Colonic mucosa (tissue), 4 donors: ENCODE measurements at regions not wholly inside any gene's neighbourhood (a gene's known extent, or its start where the extent isn't known, plus 50 kb on each side); places are given as distances from the start of the nearest gene placed in this dataset.

Experiments used
- DNase-seq: peaks from one replicate; pipeline ENCODE4 v3.0.0-alpha.2; 2020
- H3K27ac ChIP-seq: fragments of 200-600 bp; one replicate; pipeline ENCODE4 v1.8.0; 2021
- H3K27me3 ChIP-seq: fragments of 200-600 bp; one replicate; pipeline ENCODE4 v1.8.0; 2021
- H3K36me3 ChIP-seq: fragments of 200-600 bp; one replicate; pipeline ENCODE4 v1.8.0; 2021
- H3K4me1 ChIP-seq: fragments of 200-600 bp; one replicate; pipeline ENCODE4 v1.8.0; 2021; ENCODE audit warnings: mild to moderate bottlenecking
- H3K4me3 ChIP-seq: fragments of 200-600 bp; one replicate; pipeline ENCODE4 v1.8.0; 2021
- H3K9ac ChIP-seq, 2 donors: one replicate each; pipeline ENCODE4 v1.7.0; 2013; ENCODE audit warnings: control low read depth in 2 of 2, low read depth in 2 of 2, low read length in 2 of 2
- H3K9me3 ChIP-seq: fragments of 200-600 bp; one replicate; pipeline ENCODE4 v1.8.0; 2021
- intact Hi-C: fragments of 100-400 bp; cut with DNase I; formaldehyde crosslinking; loops from one replicate; pipeline ENCODE4 v1.14.1; 2022
- TF ChIP-seq, protein P1 (sequence below): fragments of 200-600 bp; IDR thresholded peaks from one replicate; pipeline ENCODE4 v1.8.0; 2022; ENCODE audit warnings: antibody characterized with exemption, mild to moderate bottlenecking
- donor health status: healthy.
- donor health status: DM: no; HTN: no; CAD: no.
- donor health status: DM: no; HTN: no; CAD: no.

DNA sequence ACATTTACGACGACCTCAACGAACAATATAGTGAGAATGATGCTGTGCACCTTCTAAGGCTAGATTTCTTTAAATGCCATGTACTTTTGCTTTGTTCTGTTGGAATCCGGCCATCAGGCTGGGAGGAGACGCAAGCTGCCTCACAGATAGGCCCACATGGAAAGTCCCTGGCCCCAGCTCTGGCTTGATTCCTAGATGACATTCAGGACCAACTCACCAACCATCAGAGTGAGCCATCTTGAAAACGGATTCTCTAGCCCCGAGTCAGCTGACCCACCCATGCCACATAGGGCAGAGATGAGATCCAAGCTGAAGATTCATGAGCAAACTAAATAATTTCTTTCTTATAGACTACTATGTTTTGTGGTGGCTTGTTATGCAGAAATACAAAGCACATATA lies 164.4 kb downstream of the ZNF281 start:
- no peak overlapping the region for H3K4me3 ChIP-seq
- TF ChIP-seq, protein P1, sequence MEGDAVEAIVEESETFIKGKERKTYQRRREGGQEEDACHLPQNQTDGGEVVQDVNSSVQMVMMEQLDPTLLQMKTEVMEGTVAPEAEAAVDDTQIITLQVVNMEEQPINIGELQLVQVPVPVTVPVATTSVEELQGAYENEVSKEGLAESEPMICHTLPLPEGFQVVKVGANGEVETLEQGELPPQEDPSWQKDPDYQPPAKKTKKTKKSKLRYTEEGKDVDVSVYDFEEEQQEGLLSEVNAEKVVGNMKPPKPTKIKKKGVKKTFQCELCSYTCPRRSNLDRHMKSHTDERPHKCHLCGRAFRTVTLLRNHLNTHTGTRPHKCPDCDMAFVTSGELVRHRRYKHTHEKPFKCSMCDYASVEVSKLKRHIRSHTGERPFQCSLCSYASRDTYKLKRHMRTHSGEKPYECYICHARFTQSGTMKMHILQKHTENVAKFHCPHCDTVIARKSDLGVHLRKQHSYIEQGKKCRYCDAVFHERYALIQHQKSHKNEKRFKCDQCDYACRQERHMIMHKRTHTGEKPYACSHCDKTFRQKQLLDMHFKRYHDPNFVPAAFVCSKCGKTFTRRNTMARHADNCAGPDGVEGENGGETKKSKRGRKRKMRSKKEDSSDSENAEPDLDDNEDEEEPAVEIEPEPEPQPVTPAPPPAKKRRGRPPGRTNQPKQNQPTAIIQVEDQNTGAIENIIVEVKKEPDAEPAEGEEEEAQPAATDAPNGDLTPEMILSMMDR: no peak
- DNase-seq: no peak

DNA sequence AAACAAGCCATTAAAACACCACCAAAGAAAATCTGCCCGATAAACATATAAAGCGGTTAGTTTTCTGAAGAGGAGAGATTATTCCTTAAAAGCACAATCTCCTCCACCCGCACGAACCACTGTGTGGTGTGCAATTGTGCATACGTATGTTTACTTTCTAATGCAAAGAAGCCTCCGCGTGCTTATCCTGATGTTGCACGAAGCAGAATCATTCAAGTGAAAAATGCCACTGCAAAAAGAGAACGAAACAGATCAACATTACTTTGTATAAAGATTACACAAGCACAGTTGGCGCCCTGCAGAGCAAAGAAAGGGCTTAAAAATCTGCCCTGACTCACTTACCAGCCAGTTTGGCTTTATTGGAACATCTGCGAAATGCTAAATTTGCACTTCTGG lies 166.8 kb downstream of the ZNF281 start:
- intact Hi-C loops: no loop called here
- H3K9ac ChIP-seq: no peak overlapping the region
- no peak for DNase-seq
- H3K36me3 ChIP-seq: no peaks in the 10 kb centered on the region
- H3K27ac ChIP-seq: no peak overlapping the region
- TF ChIP-seq, protein P1: no peak
- no peaks in the 10 kb centered on the region for H3K27me3 ChIP-seq
- no peaks in the 10 kb centered on the region for H3K9me3 ChIP-seq
- H3K4me3 ChIP-seq: peak overlapping the region; percentile 0
- no peaks in the 10 kb centered on the region for H3K4me1 ChIP-seq

More for the DNA sequence above, 164.4 kb downstream of the ZNF281 start:
- Histone ChIP-seq H3K27ac (no peak overlapping the region), H3K36me3 (no peaks in the 10 kb centered on the region), H3K27me3 (no peaks in the 10 kb centered on the region), H3K9ac (no peak overlapping the region), H3K9me3 (no peaks in the 10 kb centered on the region), H3K4me1 (no peaks in the 10 kb centered on the region)
- intact Hi-C loops: no loop called here

- H3K9ac ChIP-seq: no peak overlapping the region
- intact Hi-C loops: no loop called here
- peak overlapping the region; percentile 0 for H3K4me3 ChIP-seq
- H3K27me3 ChIP-seq: no peaks in the 10 kb centered on the region
- TF ChIP-seq, protein P1: no peak
- no peaks in the 10 kb centered on the region for H3K36me3 ChIP-seq
- H3K4me1 ChIP-seq: no peaks in the 10 kb centered on the region
- no peak for DNase-seq
- H3K9me3 ChIP-seq: no peaks in the 10 kb centered on the region
- no peak overlapping the region for H3K27ac ChIP-seq
These were observed 167.5 kb downstream of the ZNF281 start for GRCh38 chr1:200242110-200243041.

DNA sequence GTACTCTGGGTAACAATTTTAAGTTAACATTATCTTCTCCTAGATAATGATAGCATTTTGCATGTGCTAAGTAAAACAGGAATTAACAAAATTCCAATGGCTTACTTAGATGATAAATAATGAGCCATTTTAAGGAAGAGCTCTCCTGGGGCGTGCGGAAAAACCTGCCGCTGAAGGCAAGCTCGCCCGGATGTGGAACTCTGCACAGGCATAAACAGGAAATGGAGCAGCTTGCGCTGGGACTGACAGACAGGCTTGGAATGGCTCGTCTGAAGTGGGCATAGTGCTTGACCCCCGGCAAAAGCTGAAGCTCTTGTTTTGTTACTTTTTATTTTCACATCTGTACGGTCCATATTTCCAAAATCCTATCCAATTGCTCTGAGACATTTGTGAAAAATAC lies 169.2 kb downstream of the ZNF281 start:
- Histone ChIP-seq H3K4me1 (no peaks in the 10 kb centered on the region), H3K9me3 (no peaks in the 10 kb centered on the region), H3K27ac (no peak overlapping the region), H3K27me3 (no peaks in the 10 kb centered on the region), H3K36me3 (no peaks in the 10 kb centered on the region), H3K4me3 (no peak overlapping the region), H3K9ac (no peak overlapping the region)
- TF ChIP-seq, protein P1: no peak
- DNase-seq: no peak
- intact Hi-C loops: no loop called here

GRCh38 chr1:200238311-200238710 lies 171.5 kb downstream of the ZNF281 start:
- intact Hi-C loops: no loop called here

More at GRCh38 chr1:200238311-200238710, 171.5 kb downstream of the ZNF281 start:
- Histone ChIP-seq H3K4me1 (no peaks in the 10 kb centered on the region), H3K9me3 (no peaks in the 10 kb centered on the region), H3K9ac (no peak overlapping the region), H3K36me3 (no peaks in the 10 kb centered on the region), H3K27ac (no peak overlapping the region), H3K27me3 (no peaks in the 10 kb centered on the region), H3K4me3 (no peak overlapping the region)
- TF ChIP-seq, protein P1: no peak
- no peak for DNase-seq
